Right lung (tissue), 2 donors: ENCODE measurements at regions not wholly inside any gene's neighbourhood (a gene's known extent, or its start where the extent isn't known, plus 50 kb on each side); places are given as distances from the start of the nearest gene placed in this dataset.

ENCODE experiments used
- DNase-seq, 2 donors: peaks; one replicate each; pipeline ENCODE4 v3.0.0-alpha.2; 2013

DNA sequence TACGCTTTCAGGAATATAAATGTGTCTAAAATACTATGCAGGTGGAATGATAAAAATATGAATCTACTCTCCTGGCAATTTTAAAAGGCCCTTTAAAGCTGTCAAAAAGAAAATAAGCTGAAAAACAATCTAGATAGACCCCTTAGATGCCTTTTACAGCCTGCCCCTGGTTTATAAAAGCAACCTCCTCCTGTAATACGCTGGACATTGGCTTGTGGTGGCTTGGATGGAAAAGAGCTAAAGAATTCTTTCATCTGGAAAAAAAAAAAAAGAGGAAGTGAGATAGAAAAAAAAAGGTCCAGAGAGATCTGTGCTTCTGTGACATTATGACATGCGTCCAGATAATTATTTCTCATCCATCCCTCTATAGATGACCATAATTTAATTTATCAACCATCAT lies 115.9 kb upstream of the NRSN1 start:
- no peak for DNase-seq

DNA sequence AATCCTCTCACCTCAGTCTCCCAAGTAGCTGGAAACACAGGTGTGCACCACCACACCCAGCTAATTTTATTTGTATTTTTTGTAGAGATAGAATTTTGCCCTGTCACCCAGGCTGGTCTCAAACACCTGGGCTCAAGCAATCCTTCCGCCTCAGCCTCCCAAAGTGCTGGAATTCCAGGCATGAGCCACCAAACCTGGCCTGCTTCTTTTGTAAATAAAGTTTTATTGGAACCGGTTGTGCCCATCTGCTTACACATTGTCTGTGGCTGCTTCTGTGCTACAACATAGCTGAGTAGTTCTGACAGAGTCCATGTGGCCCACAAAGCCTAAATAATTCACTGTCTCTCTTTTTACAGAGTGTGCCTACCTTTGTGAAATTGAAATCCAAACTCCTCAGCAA lies 109.7 kb upstream of the NRSN1 start:
- no peak for DNase-seq

DNA sequence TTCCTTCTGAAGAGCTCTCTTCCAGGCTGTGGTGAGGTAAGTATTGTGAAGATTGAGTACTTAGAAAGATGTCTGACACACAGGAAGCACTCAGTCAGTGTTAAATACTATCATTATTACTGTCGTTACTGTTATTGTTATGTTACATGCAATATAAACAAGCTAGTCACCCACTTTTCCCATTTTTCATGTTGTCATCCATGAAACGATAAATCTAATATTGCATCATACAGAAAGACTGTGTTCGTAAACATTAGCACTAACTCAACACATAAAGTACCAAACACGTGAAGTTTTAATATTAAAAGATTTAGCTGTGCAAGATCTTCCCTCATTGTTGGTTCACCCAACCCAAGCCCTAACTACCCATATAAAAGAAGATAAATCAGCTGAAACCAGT lies 109.2 kb upstream of the NRSN1 start:
- no peak for DNase-seq

DNA sequence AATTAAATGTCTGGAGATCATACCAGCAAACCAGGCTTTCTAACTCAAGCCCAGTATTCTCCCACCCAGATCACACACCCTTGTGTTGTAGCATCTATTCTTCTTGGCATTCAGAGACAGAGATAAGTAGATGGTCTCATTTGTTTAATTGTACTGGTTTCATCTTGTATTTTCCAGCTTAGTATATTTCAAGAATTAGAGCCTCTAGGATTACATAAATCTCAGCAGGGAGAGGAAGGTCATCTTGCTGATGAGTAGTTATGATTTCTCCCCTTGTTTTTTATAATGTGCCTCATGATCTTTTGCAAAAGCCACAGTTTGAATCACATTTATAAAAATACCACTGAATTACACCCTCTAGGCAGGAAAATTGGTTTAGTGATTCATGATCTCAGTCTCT lies 106.6 kb upstream of the NRSN1 start:
- DNase-seq = no peak

DNA sequence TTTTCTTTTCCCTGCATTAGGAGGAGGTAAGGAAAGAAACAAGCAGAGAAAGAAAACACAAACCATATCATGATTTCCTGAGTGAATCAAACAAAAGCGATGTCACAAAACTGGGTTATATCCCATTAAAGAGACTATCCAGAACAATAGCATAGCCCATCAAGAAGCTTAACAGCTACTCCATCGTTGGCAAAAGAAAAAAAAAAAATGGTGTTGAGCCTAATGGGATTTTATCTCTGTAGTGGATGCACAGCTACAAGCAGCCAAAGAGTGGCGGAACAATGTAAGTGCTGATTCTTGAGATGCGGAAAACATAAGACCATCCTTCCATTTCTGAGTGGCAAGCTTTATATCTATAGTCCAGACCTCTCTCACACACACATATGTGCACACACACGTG lies 106.2 kb upstream of the NRSN1 start:
- no peak for DNase-seq

DNA sequence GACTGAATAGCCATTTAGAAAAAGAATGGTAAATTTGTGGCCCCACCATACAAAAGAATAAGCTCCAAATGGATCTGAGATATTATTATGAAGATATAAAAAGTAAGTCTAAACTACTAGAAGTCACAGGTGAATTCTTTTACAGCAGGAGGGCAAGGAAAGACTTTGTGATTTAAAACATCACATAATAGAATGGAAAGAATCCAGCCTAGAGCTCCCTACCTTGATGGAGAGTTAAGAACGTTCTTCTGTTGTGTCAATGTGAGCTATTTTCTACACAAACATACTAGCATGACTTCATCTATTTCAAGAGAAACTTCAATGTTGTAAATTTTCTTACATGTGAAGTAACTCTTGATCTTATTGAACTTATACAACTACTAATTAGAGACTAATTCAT lies 100.0 kb upstream of the NRSN1 start:
- no peak for DNase-seq

DNA sequence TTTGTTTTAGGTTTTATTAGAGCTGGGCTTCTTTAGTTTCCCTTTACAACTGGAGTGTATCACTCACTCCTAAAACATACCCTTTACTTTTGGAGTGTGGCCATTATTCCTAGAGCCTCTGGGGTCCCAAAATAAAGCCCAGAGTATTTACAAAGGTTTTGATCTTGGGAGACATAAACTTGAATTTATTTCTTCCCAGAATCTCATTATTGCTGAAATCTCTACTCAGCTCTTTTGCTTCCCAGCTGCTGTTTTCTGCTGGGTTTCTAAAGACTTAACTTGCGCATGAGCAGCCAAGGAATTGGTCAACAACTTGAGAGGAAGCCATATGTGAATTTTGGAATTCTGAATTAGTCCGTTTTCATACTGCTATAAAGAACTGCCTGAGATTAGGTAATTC lies 94.5 kb upstream of the NRSN1 start:
- DNase-seq = no peak

DNA sequence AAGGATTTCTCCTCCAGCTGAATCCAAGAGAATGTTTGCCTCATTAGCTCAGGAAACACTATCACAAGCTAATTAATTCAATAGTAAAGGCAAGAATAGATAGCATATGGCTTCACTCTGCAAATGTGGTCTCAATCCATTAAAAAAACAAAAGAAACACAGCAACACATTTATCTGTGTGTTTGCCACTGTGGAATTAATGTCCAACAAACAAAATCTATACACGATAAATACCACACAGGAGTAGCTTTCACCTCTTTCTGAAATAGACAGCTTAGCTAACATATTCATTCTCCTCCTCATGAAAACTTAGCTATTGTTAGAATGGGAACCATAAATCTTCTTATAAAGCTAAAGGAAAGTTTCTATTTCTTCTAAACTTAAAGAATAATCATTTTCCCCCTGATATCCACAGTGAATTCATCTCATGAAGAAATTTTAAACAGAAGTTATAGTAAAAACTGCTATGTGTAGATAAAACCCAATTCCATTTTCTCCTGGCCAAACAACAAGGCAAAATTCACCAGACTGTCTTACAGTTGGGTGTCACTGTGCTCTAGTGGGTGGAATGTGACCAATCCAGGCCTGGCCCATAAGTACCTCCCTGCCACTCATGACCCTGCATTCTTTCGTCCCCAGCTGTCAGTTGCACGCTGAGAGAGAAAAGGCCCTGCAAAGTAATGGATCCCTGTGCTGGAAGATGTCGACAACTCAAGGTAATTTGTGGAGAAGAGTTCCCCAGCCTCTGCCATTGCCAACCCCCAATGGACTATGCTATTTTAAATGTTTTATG lies 92.9 kb upstream of the NRSN1 start:
- DNase-seq = no peak

DNA sequence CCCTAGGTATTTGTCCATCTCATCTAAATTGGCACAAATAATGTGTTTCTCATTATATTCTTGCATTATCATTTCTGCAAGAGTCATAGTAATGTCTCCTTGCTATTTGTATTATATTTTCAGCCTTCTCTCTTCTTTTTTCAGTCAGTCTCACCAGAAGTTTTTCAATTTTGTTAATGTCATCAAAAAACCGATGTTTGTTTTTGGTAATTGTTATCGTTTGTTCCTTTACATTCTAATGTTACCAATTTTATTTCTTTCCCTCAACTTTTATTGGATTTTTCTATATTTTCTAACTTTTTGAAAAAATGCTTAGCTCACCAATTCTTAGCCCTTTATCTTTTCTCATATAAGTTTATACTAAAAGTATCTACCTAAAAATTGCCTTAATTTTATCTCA lies 82.2 kb upstream of the NRSN1 start:
- DNase-seq = no peak

DNA sequence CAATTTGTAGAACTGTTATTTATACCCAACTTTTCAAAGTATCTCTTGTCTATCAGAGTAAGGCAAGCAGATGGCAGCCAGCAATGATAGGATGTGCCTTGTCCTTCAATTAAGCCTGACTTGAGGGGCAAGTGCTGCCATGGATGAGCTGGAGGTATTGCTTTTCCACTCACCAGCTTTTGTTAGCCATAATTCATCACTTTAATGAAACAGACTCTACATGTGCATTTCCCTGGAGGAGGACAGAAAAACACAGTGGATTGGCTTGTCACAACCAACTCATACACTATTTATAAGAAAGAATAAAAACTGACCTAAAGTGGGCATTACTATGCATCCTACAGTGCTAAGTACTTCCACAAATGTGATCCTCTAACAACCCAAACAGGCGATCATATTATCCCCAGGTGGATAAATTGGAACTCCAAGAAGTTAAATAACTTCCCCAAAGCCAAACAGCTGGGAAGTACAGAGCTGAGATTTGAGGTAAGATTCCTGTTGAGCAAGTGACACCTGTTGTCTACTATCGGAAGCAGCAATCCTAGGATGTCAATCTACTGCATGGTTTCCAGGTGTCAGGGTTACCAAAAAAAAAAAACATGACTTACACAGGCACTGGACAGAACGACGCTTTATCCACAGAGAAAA lies 73.9 kb upstream of the NRSN1 start:
- no peak for DNase-seq

DNA sequence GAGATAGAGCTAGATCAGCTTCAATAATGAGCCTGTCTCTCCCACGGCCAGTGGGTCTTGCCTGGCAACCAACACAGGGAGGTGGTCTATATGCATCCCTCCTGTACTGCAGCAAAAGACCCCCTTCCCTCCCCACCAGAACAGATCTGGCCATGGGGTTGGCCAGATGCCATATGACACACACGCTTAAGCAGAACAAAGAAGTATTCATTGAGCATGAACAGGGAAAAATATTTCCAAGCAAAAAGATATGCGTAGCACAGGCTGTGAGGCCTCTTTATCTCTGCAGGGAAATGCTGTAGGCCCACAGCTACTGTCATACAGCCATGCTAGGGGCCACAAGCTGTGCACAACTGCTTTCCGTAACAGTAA lies 73.4 kb upstream of the NRSN1 start:
- no peak for DNase-seq

DNA sequence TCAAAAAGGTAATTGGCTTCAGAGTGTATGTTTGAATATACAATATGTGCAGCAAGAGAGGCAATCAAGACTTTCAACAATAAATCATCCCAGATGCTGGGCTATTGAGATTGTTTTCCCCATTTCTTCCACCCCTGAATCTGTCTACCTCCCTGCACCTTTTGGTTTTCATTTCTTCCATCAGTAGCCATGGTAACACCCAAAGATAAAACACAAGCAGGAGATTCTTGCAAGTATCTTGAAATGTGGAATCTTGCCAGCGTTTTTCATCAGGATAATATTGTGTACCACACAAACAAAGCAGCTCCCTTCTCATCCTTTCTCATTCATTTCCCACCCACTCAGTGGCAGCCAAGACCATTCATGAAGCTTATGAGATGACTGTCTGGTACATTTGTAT lies 73.0 kb upstream of the NRSN1 start:
- no peak for DNase-seq

DNA sequence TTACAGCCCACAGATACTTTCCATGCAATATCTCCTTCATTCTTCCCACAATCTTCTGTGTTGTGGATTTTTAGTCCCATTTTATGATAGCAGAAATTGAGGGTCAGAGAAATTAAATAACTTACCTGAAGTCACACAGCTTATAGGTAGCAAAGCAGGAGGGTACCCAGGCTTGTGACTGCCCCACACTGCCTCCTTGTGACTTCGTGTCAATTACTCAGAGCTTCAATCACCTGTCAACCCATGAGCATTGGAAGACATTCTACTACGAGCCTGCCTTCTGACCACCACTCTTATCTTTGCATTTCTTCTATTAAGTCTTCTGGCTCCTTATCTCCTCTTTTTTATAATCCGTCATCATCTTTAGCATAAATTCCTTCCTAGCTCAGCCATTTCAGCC lies 71.6 kb upstream of the NRSN1 start:
- no peak for DNase-seq

DNA sequence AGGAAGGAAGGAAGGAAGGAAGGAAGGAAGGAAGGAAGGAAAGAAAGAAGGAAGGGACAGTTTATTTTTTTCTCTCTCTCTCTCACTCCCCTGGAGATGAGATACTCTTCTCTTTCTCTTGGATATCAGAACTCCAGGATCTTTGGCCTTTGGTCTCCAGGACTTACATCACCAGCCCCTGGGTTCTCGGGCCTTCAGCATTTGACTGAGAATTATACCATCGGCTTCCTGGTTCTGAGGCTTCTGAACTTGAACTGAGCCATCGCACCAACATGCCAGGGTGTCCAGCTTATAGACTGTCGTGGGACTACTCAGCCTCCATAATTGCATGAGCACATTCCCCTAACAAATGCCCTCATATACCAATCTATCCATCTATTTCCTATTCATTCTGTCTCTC lies 69.4 kb upstream of the NRSN1 start:
- DNase-seq = no peak

DNA sequence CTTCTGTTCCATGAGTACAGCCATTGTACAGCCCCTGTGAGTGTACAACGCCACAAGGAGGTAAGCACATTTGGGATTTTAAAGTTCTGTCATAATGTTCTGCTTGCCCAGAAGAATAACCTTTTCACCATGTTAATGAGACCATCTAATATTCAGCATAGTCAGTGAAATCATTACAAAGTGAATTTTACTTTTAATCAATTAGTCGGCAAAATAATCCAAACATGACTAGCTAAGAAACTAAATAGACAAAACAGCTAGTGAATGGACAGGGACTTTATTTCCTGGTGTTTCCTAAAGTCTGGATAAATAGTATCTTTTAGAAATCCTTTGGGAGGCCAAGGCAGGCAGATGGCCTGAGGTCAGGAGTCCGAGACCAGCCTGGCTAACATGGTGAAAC lies 69.0 kb upstream of the NRSN1 start:
- no peak for DNase-seq

DNA sequence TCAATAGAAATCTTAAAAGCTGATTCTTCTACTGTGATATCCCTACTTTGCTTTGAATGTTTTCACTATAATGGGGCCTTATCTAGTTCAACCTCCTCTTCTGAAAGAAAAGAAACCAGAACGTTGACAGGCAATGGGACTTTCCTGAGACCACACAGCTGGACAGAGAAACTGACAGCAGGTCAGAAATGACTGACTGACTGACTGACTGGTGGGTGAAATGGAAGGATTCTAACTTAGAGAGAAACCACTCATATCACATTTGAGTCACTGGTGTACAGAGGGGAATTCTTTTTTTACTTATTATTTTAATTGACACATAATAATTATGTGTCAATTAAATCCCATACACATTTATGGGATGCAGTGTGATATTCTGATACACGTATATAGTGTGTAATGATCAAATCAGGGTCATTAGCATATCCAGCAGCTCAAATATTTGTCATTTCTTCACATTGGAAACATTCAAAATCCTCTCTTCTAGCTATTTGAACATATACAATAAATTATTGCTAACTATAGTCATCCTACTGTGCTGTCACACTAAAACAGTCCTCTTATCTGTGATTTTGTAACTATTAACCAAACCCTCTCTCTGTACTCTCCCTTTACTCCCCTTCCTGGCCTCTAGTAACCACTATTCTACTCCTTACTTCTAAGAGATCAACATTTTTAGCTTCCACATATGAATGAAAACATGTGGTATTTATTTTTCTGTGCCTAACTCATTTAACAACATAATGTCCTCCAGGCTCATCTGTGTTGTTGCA lies 64.8 kb upstream of the NRSN1 start:
- no peak for DNase-seq

DNA sequence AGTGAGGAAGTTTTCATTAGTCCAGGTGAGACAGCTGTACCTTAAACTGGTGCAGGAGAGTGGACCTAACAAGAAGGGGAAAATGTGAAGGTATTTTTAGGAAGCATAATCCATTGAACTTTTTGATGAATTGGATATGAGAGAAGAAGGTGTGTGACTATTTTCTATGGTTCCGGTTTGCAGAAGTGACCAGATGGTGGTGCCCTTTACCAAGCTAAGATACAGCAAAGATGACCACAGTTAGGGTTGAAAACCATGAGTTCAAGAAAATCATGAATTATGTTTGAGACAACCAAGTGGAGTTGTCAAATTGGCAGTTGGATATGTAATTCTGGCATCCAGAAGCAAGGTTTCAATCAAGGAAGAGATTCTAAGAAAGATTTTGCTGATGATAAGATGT lies 61.9 kb upstream of the NRSN1 start:
- DNase-seq = peak; percentile 8 to 9

DNA sequence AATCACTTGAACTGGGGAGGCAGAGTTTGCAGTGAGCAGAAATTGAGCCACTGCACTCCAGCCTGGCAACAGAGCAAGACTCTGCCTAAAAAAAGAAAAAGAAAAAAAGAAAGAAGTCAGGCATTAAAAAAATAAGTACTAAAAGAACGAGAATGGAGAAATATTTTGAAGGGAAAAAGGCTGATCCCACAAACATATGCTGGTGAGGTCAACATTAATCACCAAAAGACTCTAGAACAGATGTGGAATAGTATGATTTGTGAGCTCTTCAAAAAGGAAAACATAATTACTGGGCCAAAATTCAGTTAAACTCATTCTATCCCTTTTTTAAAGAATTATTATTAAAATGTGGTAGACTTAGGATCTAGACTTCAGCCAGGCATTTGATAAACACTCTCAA lies 61.2 kb upstream of the NRSN1 start:
- DNase-seq = no peak

DNA sequence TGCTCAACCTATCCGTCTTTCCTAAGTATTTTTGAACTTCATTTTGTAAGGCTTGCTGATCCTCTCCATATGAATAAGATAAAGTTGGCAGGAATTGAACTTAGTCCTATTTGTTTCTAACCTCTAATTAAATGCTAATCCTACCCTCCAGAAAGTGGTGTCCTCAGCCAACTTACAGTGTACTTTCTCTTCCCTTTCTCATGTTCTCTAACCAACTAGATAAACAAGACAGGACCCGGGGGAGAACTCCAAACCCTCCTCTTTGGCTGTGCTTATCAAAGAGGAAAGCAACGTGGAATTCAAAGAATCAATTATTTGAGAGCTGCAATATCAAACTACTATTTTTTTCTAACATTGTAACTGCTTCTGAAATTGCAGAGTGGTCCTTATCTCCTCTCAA lies 56.5 kb upstream of the NRSN1 start:
- DNase-seq = no peak

DNA sequence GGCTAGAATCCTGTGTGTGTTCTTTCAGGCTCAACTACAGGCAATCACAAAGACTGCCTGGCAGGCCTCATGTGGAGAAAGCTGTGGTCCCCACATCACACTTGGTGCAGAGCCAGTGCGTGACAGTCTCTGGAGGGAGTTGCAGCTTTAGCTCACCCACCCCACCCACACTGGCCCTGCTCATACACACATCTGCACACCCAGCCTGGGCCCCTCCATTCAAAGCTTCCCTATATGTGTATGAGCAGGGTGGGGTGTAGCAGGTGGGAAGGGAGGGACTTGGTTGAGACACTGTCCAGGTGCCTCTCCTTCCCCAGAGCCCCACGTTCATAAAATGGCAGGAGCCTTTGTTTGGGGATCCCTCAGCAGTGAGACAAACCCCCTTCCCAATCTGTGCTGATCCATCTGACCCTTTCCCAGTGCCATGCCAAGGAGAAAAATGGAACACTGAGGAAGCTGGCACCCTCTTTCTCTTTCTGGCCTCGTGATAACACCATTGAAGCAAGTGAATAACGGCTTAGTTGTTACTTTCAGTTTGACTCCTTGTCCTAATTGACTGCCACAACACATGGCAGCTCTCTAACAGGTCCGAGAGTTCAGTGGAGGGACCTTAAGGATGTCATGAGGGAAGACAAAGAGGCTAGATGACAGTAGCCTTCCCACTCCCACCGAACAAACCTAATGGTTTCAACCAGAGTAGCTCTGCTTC lies 53.8 kb upstream of the NRSN1 start:
- DNase-seq = no peak

DNA sequence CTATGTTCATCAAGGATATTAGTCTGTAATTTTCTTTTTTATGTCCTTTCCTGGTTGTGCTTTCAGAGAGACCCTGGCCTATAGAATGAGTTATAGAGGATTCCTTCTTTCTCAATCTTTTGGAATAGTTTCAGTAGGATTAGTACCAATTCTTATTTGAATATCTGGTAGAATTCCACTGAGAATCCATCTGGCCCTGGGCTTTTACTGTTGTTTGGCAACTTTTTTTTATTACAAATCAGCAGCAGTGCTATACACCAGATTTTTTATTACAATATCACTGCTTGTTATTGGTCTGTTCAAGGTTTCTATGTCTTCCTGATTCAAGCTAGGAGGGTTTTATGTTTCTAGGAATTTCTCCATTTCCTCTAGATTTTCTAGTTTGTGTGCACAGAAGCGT lies 50.0 kb upstream of the NRSN1 start:
- DNase-seq = no peak
